Tibial nerve (tissue), 4 donors: ENCODE measurements at regions not wholly inside any gene's neighbourhood (a gene's known extent, or its start where the extent isn't known, plus 50 kb on each side); places are given as distances from the start of the nearest gene placed in this dataset.

Experiments used
- DNase-seq, 2 donors: peaks; one replicate each; pipeline ENCODE4 v3.0.0-alpha.2; 2019; ENCODE audit warnings: low spot score in 2 of 2
- H3K27ac ChIP-seq, 4 donors: fragments of 200-600 bp; sonication (generic) in 3 of 4; one replicate each; pipeline ENCODE4 v1.5.1; 2017 to 2019; ENCODE audit warnings: mild to moderate bottlenecking in 1 of 4
- H3K27me3 ChIP-seq, 2 donors: fragments of 200-600 bp; sonication (generic) in 1 of 2; one replicate each; pipeline versions ENCODE4 v1.5.1 to v1.6.0; 2017 to 2019
- H3K36me3 ChIP-seq, 3 donors: fragments of 200-600 bp; sonication (generic); one replicate each; pipeline ENCODE4 v1.5.1; 2018 to 2019
- H3K4me1 ChIP-seq, 4 donors: fragments of 200-600 bp; sonication (generic) in 3 of 4; one replicate each; pipeline ENCODE4 v1.5.1; 2017 to 2019
- H3K4me3 ChIP-seq, 4 donors: fragments of 200-600 bp; sonication (generic) in 3 of 4; one replicate each; pipeline ENCODE4 v1.5.1; 2017 to 2019; ENCODE audit warnings: mild to moderate bottlenecking in 1 of 4, moderate library complexity in 1 of 4
- H3K9me3 ChIP-seq, 4 donors: fragments of 200-600 bp; sonication (generic) in 3 of 4; one replicate each; pipeline ENCODE4 v1.5.1; 2017 to 2019
- EP300 ChIP-seq, 2 donors: sonication (generic); formaldehyde crosslinking; IDR thresholded peaks; one replicate each; pipeline ENCODE4 v1.6.1; 2017; ENCODE audit warnings: antibody characterized with exemption in 2 of 2, mild to moderate bottlenecking in 1 of 2
- POLR2A ChIP-seq, 2 donors: fragments of 450-650 bp; IDR thresholded peaks; one replicate each; pipeline ENCODE4 v1.6.1; 2017; ENCODE audit warnings: antibody characterized with exemption in 2 of 2, mild to moderate bottlenecking in 2 of 2, moderate library complexity in 2 of 2
- WGBS, 2 donors: methylation state at CpG; one replicate each; pipeline ENCODE4 v1.1.5; 2018; 5-methylcytosine and 5-hydroxymethylcytosine counted together
- TF ChIP-seq, protein P1 (sequence below), 5 experiments: fragments of 200-600 bp in 3 of 5; fragments of 450-650 bp in 2 of 5; sonication (generic) in 3 of 5; IDR thresholded peaks; one replicate each; pipeline ENCODE4 v1.5.1; 2016 to 2019; ENCODE audit warnings: antibody characterized with exemption in 5 of 5, mild to moderate bottlenecking in 3 of 5, moderate library complexity in 2 of 5

- 52 to 82% methylated on average over 3 of the region's 3 CpGs for WGBS, 2 donors
- DNase-seq: no peak
- Histone ChIP-seq H3K36me3 (no peaks in the 10 kb centered on the region), H3K4me3 (no peak overlapping the region), H3K27me3 (no peaks in the 10 kb centered on the region), H3K9me3 (no peaks in the 10 kb centered on the region), H3K27ac (no peak overlapping the region), H3K4me1 (no peaks in the 10 kb centered on the region)
- TF ChIP-seq EP300 (IDR thresholded peaks at IDR 0.05) (no peak), POLR2A (IDR thresholded peaks at IDR 0.05) (no peak)
- TF ChIP-seq, protein P1, sequence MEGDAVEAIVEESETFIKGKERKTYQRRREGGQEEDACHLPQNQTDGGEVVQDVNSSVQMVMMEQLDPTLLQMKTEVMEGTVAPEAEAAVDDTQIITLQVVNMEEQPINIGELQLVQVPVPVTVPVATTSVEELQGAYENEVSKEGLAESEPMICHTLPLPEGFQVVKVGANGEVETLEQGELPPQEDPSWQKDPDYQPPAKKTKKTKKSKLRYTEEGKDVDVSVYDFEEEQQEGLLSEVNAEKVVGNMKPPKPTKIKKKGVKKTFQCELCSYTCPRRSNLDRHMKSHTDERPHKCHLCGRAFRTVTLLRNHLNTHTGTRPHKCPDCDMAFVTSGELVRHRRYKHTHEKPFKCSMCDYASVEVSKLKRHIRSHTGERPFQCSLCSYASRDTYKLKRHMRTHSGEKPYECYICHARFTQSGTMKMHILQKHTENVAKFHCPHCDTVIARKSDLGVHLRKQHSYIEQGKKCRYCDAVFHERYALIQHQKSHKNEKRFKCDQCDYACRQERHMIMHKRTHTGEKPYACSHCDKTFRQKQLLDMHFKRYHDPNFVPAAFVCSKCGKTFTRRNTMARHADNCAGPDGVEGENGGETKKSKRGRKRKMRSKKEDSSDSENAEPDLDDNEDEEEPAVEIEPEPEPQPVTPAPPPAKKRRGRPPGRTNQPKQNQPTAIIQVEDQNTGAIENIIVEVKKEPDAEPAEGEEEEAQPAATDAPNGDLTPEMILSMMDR (IDR thresholded peaks at IDR 0.05): no peak
These were observed 1060.7 kb upstream of the GHITM start for GRCh38 chr10:83078645-83079044.

GRCh38 chr10:83083831-83084230, 1055.5 kb upstream of the GHITM start:
- TF ChIP-seq, protein P1 (IDR thresholded peaks at IDR 0.05): no peak
- TF ChIP-seq EP300 (IDR thresholded peaks at IDR 0.05) (no peak), POLR2A (IDR thresholded peaks at IDR 0.05) (no peak)
- Histone ChIP-seq H3K9me3 (no peaks in the 10 kb centered on the region), H3K4me3 (no peak overlapping the region), H3K4me1 (no peaks in the 10 kb centered on the region), H3K36me3 (no peaks in the 10 kb centered on the region), H3K27ac (no peak overlapping the region), H3K27me3 (no peaks in the 10 kb centered on the region)
- DNase-seq: no peak

DNA sequence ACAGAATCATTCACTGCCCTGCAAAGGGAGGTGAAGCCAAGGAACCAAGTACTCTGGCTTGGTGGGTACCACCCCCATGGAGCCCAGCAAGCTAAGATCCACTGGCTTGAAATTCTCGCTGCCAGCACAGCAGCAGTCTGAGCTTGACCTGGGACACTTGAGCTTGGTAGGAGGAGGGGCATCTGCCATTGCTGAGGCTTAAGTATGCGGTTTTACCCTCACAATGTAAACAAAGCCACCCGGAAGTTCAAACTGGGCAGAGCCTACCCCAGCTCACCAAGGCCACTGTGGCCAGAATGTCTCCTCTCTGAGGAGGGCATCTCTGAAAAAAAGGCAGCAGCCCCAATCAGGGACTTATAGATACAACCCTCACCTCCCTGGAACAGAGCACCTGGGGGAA, 1050.0 kb upstream of the GHITM start:
- Histone ChIP-seq H3K4me3 (no peak overlapping the region), H3K27me3 (no peaks in the 10 kb centered on the region), H3K9me3 (no peaks in the 10 kb centered on the region), H3K4me1 (no peaks in the 10 kb centered on the region), H3K27ac (no peak overlapping the region), H3K36me3 (no peaks in the 10 kb centered on the region)
- no peak for DNase-seq
- WGBS, 2 donors: 95% methylated on average over 3 of the region's 3 CpGs; no CpG with 5 or more reads in 1 of the 2 donors
- TF ChIP-seq, protein P1 (IDR thresholded peaks at IDR 0.05): no peak
- TF ChIP-seq EP300 (IDR thresholded peaks at IDR 0.05) (no peak), POLR2A (IDR thresholded peaks at IDR 0.05) (no peak)

DNA sequence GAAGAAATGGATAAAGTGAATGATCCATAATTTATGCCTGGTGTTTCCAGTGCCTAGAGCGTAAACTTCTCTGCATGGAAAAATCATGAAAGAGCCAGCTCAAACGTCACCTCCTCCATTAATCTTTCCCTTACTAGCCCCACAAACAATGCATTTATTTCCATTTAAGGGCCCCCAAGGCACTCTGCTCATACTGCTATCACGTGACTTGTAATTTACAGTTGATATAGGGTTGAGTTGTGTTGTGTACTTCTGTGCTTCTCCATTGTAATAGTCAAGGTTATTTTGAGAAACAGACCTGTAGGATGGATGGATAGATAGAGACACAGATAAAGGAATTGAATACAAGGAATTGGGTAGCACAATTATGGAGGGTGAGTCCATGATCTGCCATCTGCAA, 1034.7 kb upstream of the GHITM start:
- Histone ChIP-seq H3K4me3 (no peak overlapping the region), H3K27ac (no peak overlapping the region), H3K36me3 (no peaks in the 10 kb centered on the region), H3K4me1 (no peaks in the 10 kb centered on the region), H3K9me3 (no peaks in the 10 kb centered on the region), H3K27me3 (no peaks in the 10 kb centered on the region)
- TF ChIP-seq, protein P1 (IDR thresholded peaks at IDR 0.05): no peak
- TF ChIP-seq POLR2A (IDR thresholded peaks at IDR 0.05) (no peak), EP300 (IDR thresholded peaks at IDR 0.05) (no peak)
- no peak for DNase-seq
- WGBS, 2 donors: 58 to 64% methylated on average over 3 of the region's 3 CpGs

GRCh38 chr10:83108565-83109333, 1030.6 kb upstream of the GHITM start:
- Histone ChIP-seq H3K9me3 (peaks cover 0 to 17% (median 0%) of the 10 kb centered on the region in 4 donors), H3K36me3 (no peaks in the 10 kb centered on the region), H3K4me3 (no peak overlapping the region), H3K4me1 (no peaks in the 10 kb centered on the region), H3K27ac (no peak overlapping the region), H3K27me3 (no peaks in the 10 kb centered on the region)
- WGBS, 2 donors: 76 to 85% methylated on average over 7 of the region's 7 CpGs
- TF ChIP-seq, protein P1 (IDR thresholded peaks at IDR 0.05): no peak
- TF ChIP-seq POLR2A (IDR thresholded peaks at IDR 0.05) (no peak), EP300 (IDR thresholded peaks at IDR 0.05) (no peak)
- no peak for DNase-seq
